ENCODE measurements at regions not wholly inside any gene's neighbourhood (a gene's known extent, or its start where the extent isn't known, plus 50 kb on each side); places are given as distances from the start of the nearest gene placed in this dataset.

GRCh38 chr9:12618956-12619355 lies 74.2 kb upstream of the TYRP1 start:
- Mint-ChIP-seq H3K9me3 (peaks cover 0 to 5% (median 0%) of the 10 kb centered on the region in 7 donors), H3K4me3 (no peak overlapping the region), H3K27ac (no peak overlapping the region), H3K27me3 (no peaks in the 10 kb centered on the region), H3K4me1 (no peaks in the 10 kb centered on the region), H3K36me3 (no peaks in the 10 kb centered on the region)
- ATAC-seq (ENCODE audit: low read depth in 2 of 2) (no peak), DNase-seq (no peak)

GRCh38 chr9:12625844-12626243 lies 67.3 kb upstream of the TYRP1 start:
- H3K4me3 Mint-ChIP-seq: no peak overlapping the region
- no peaks in the 10 kb centered on the region for H3K27me3 Mint-ChIP-seq
- DNase-seq (no peak), ATAC-seq (ENCODE audit: low read depth in 2 of 2) (no peak)
- no peaks in the 10 kb centered on the region for H3K36me3 Mint-ChIP-seq
- H3K4me1 Mint-ChIP-seq: no peaks in the 10 kb centered on the region
- peaks cover 0 to 7% (median 0%) of the 10 kb centered on the region in 7 donors for H3K9me3 Mint-ChIP-seq
- H3K27ac Mint-ChIP-seq: no peak overlapping the region

GRCh38 chr9:12627096-12627495 lies 66.1 kb upstream of the TYRP1 start:
- DNase-seq: no peak
- Mint-ChIP-seq H3K9me3 (peaks cover 0 to 7% (median 3%) of the 10 kb centered on the region in 7 donors), H3K4me1 (no peaks in the 10 kb centered on the region), H3K36me3 (no peaks in the 10 kb centered on the region), H3K27me3 (no peaks in the 10 kb centered on the region), H3K27ac (no peak overlapping the region), H3K4me3 (no peak overlapping the region)
- no peak for ATAC-seq (ENCODE audit: low read depth in 2 of 2)

DNA sequence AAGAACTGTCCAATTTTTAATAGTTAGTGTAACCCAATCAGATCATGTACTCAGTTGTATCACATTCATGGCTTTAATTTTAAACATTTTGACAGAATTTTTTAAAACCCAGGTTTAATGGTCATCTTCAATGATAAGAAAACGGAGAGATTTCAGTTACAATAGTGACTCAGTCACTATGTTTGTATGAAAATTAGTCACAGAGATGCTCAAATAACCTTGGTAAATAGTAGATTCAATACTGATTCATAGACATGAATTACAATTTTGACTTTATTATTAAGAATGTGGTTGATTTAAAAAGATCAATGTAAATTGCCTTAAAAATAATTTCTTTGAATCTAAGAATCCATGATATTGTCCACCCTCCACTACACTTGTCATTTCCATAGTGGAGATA lies 64.6 kb upstream of the TYRP1 start:
- H3K27me3 Mint-ChIP-seq: no peaks in the 10 kb centered on the region
- peaks cover 0 to 7% (median 3%) of the 10 kb centered on the region in 7 donors for H3K9me3 Mint-ChIP-seq
- H3K36me3 Mint-ChIP-seq: no peaks in the 10 kb centered on the region
- no peaks in the 10 kb centered on the region for H3K4me1 Mint-ChIP-seq
- H3K27ac Mint-ChIP-seq: no peak overlapping the region
- no peak for DNase-seq
- H3K4me3 Mint-ChIP-seq: no peak overlapping the region
- no peak for ATAC-seq (ENCODE audit: low read depth in 2 of 2)

DNA sequence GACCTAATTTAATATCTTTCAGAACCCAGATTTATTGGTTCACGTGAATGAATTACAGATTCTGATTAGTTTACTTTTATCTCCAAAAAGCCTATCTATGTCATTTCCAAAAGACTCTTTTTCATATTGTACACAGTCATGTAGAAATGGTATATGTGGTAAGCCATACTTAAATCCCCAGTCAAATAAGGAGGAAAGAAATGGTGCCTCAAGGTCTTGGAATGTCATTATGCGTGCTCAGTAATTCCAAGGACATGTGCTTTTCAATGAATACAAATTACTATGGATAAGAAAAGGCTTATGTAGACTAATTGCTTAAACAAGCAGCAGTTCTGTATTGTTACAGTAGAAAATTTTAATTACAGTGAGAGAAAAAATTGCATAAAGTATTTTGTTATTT lies 64.1 kb upstream of the TYRP1 start:
- H3K4me1 Mint-ChIP-seq: no peaks in the 10 kb centered on the region
- no peak overlapping the region for H3K27ac Mint-ChIP-seq
- ATAC-seq (ENCODE audit: low read depth in 2 of 2) (no peak), DNase-seq (no peak)
- H3K36me3 Mint-ChIP-seq: no peaks in the 10 kb centered on the region
- no peaks in the 10 kb centered on the region for H3K27me3 Mint-ChIP-seq
- H3K9me3 Mint-ChIP-seq: peaks cover 0 to 7% (median 3%) of the 10 kb centered on the region in 7 donors
- H3K4me3 Mint-ChIP-seq: no peak overlapping the region

- Mint-ChIP-seq H3K9me3 (peaks cover 0 to 11% (median 5%) of the 10 kb centered on the region in 7 donors), H3K4me1 (no peaks in the 10 kb centered on the region), H3K27ac (peak overlapping the region in 1 of 6 donors; percentile 30)
Measured at GRCh38 chr9:12631866-12632265, 61.3 kb upstream of the TYRP1 start.

GRCh38 chr9:12633016-12633765 lies 60.0 kb upstream of the TYRP1 start:
- ATAC-seq (ENCODE audit: low read depth in 2 of 2) (no peak), DNase-seq (no peak)
- Mint-ChIP-seq H3K27me3 (peaks cover 0 to 4% (median 0%) of the 10 kb centered on the region in 3 donors), H3K27ac (no peak overlapping the region), H3K36me3 (no peaks in the 10 kb centered on the region), H3K4me1 (no peaks in the 10 kb centered on the region), H3K4me3 (no peak overlapping the region), H3K9me3 (peaks cover 0 to 9% (median 5%) of the 10 kb centered on the region in 7 donors)

More at GRCh38 chr9:12631866-12632265, 61.3 kb upstream of the TYRP1 start:
- H3K4me3 Mint-ChIP-seq: no peak overlapping the region
- ATAC-seq (ENCODE audit: low read depth in 2 of 2) (no peak), DNase-seq (no peak)
- H3K36me3 Mint-ChIP-seq: no peaks in the 10 kb centered on the region
- H3K27me3 Mint-ChIP-seq: peaks cover 0 to 4% (median 0%) of the 10 kb centered on the region in 3 donors

- Mint-ChIP-seq H3K9me3 (peaks cover 0 to 5% (median 4%) of the 10 kb centered on the region in 7 donors), H3K4me3 (no peak overlapping the region), H3K36me3 (no peaks in the 10 kb centered on the region), H3K4me1 (no peaks in the 10 kb centered on the region), H3K27ac (no peak overlapping the region), H3K27me3 (peaks cover 0 to 4% (median 0%) of the 10 kb centered on the region in 3 donors)
- DNase-seq: no peak
- no peak for ATAC-seq (ENCODE audit: low read depth in 2 of 2)
Measured at GRCh38 chr9:12640016-12640587, 53.1 kb upstream of the TYRP1 start.

DNA sequence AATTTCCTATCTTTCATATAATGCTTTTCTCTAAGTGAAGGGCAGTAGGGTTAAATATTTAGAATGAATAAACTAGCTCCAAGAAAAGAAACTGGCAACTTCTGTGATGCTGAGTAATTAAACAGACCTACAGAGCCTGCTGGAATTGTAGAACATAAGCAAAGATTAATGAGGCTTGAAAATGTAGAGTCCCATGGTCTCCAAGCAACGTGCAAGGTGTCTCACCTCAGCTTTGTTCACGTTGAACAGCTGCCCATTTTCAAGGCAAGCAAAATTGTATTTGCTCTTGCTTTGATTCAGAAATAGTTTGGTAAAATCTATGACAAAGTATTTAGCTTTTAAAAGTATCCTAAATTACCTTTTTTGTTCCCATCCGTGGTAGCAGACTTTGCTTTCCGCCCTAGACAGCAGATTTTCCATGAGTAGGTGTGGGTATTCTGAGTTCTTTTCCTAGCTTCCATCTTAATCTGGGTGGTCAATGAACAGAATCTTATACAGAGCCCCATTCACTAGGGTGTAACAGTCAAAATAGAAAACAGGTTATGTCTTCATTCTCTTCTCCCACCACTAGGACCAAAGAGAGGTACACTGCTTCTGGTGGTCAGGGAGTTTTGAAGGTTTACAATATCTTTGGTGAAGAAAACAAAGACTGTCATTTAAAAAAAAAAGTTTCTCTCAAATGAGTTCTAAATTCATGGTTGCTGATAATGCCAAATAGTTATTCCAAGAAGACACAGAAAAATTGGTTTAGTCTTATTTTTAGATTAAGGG lies 52.1 kb upstream of the TYRP1 start:
- H3K27ac Mint-ChIP-seq: no peak overlapping the region

More for the DNA sequence above, 52.1 kb upstream of the TYRP1 start:
- H3K36me3 Mint-ChIP-seq: no peaks in the 10 kb centered on the region
- ATAC-seq (ENCODE audit: low read depth in 2 of 2): no peak
- DNase-seq: no peak
- H3K4me3 Mint-ChIP-seq: no peak overlapping the region
- H3K27me3 Mint-ChIP-seq: peaks cover 0 to 4% (median 0%) of the 10 kb centered on the region in 3 donors
- no peaks in the 10 kb centered on the region for H3K4me1 Mint-ChIP-seq
- peaks cover 0 to 5% (median under 1%) of the 10 kb centered on the region in 7 donors for H3K9me3 Mint-ChIP-seq

Measured in naive B cell (primary cell).